Kidney epithelial cell (primary cell): ENCODE measurements at regions not wholly inside any gene's neighbourhood (a gene's known extent, or its start where the extent isn't known, plus 50 kb on each side); places are given as distances from the start of the nearest gene placed in this dataset.

Source experiments
- DNase-seq: peaks from one replicate; pipeline ENCODE4 v3.0.0-alpha.2; 2010; ENCODE audit warnings: low read depth
- H3K27me3 ChIP-seq: 2 replicates; pipeline ENCODE4 v1.6.0; 2011; ENCODE audit warnings: low read length; ENCODE audit not compliant: control insufficient read depth, insufficient read depth
- H3K36me3 ChIP-seq: 2 replicates; pipeline ENCODE4 v1.5.1; 2011; ENCODE audit warnings: low read length; ENCODE audit not compliant: control insufficient read depth, insufficient read depth
- H3K4me3 ChIP-seq: 2 replicates; pipeline ENCODE4 v1.5.1; 2011; ENCODE audit warnings: low read depth, mild to moderate bottlenecking, control low read depth, low read length
- CTCF ChIP-seq: IDR thresholded peaks from 2 replicates; pipeline ENCODE4 v1.5.1; 2011; ENCODE audit warnings: mild to moderate bottlenecking, moderate library complexity, low read length, control low read depth, inconsistent platforms; ENCODE audit not compliant: insufficient read depth, poor library complexity, severe bottlenecking

DNA sequence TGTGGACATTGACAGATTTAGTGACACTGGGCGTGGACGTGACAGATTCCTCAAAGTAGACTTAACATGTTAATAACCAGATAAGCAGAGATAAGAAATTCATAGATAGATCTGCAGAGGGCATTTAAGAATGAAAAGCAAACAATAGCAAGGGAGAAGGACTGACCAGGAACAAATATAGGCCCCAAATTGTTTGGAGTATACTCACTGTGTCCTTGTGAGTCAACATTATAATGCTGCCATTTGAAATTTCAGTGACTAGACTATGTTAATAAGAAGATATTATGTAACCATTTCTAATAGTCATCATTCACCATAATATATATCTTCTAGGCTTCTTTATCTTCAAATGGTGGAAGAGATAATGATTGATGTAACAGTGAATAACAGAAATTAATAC, 78.1 kb upstream of the SLC38A11 start:
- no peak overlapping the region for H3K4me3 ChIP-seq
- no peak for DNase-seq
- no peak for TF ChIP-seq CTCF

GRCh38 chr2:165032559-165032958, 77.2 kb upstream of the SLC38A11 start:
- no peaks in the 10 kb centered on the region for H3K36me3 ChIP-seq
- DNase-seq = no peak
- no peak for TF ChIP-seq CTCF
- no peak overlapping the region for H3K4me3 ChIP-seq
- H3K27me3 ChIP-seq = no peaks in the 10 kb centered on the region

More for the DNA sequence above, 78.1 kb upstream of the SLC38A11 start:
- no peaks in the 10 kb centered on the region for H3K36me3 ChIP-seq
- H3K27me3 ChIP-seq = no peaks in the 10 kb centered on the region

GRCh38 chr2:165024199-165024598, 68.9 kb upstream of the SLC38A11 start:
- Histone ChIP-seq H3K36me3 (no peaks in the 10 kb centered on the region), H3K4me3 (no peak overlapping the region), H3K27me3 (no peaks in the 10 kb centered on the region)
- TF ChIP-seq CTCF = no peak
- no peak for DNase-seq

GRCh38 chr2:165022781-165023180, 67.5 kb upstream of the SLC38A11 start:
- H3K36me3 ChIP-seq = no peaks in the 10 kb centered on the region
- H3K4me3 ChIP-seq = no peak overlapping the region
- DNase-seq = no peak
- TF ChIP-seq CTCF = no peak
- no peaks in the 10 kb centered on the region for H3K27me3 ChIP-seq

DNA sequence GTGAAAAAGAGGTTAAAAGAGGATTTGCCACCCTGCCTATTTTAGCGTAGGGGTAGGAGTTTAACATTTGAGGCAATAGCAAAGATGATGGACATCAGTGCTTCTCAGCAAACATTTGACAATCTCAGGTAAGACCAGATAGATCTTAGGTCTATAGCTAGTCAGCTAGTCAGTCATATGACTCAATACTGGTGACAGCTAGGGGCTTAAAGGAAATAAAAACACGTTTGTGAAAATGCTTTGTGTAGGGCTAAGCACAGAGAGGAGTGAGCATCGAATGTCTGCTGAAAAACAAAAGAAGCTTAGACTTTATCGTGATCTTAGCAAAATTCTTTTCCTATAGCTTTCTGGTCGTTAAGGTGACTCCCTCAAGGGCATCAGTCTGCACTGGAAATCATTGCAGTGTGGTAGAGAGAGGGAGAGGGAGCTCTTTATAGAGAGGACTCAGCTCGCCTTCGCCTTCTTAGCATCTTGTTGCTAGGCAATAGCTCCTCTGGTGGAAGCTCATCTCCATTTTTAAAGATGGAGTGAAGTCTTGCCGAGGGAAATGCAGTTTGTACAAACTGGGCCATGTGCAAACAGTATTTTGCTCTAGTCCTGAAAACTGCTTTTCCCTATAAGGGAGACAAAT, 62.8 kb upstream of the SLC38A11 start:
- Histone ChIP-seq H3K4me3 (no peak overlapping the region), H3K27me3 (no peaks in the 10 kb centered on the region), H3K36me3 (no peaks in the 10 kb centered on the region)
- TF ChIP-seq CTCF = no peak
- DNase-seq = no peak

DNA sequence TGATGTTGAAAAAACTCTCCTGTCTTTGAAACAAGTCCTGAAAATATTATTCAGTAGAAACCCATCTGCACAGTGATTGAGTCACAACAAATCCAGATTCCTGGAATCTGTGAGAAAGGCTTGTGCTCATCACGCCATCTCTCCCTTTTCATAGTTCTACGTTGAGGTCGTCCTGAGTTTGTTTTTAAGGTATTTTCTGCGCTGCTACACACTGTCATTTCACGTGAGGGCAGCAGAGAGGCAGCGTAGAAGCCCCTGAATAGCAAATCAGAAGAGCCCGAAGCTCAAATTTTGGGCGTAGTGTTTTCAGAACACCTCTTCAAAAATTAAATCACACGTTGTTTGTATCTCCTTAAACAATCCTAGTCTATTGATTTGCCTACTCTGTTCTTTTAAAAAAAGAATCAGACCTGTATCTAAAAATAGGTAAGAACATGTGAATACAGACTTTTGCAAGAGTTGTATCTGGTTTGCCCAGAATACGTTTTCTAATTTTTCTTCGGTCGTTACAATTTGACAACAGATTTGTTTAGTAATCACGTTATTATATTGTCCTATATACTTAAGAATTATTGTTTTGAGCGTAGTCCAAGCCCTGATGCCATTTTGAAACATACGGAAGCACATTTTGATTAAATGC, 61.6 kb upstream of the SLC38A11 start:
- peak; percentile 86 for TF ChIP-seq CTCF
- no peaks in the 10 kb centered on the region for H3K27me3 ChIP-seq
- no peaks in the 10 kb centered on the region for H3K36me3 ChIP-seq
- DNase-seq = no peak
- no peak overlapping the region for H3K4me3 ChIP-seq
